ENCODE measurements at regions not wholly inside any gene's neighbourhood (a gene's known extent, or its start where the extent isn't known, plus 50 kb on each side); places are given as distances from the start of the nearest gene placed in this dataset.

DNA sequence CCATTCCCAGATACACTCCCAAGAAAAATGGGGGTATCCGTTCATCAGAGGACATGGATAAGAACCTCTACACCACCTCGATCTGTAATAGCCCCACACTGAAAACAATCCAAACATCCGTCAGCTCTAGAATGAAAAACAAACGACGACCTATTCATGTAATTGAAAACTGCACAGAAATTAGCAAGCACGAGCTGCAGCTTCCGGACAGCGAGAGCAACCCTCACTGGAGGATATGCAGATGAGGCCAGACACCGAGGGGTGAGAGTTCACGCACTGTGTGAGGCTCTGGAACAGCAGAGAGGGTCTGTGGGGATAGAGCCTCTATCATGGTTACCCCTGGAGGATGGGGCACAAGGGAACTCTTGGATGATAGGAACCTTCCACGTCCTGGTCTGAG lies 143.9 kb upstream of the NCOR2 start:
- no peak overlapping the region for H3K27ac ChIP-seq (ENCODE audit: low read depth, low read length)
- no peak for TF ChIP-seq EZH2phosphoT487 (IDR thresholded peaks at IDR 0.05; ENCODE audit: borderline replicate concordance, low read length)
- TF ChIP-seq, protein P1, sequence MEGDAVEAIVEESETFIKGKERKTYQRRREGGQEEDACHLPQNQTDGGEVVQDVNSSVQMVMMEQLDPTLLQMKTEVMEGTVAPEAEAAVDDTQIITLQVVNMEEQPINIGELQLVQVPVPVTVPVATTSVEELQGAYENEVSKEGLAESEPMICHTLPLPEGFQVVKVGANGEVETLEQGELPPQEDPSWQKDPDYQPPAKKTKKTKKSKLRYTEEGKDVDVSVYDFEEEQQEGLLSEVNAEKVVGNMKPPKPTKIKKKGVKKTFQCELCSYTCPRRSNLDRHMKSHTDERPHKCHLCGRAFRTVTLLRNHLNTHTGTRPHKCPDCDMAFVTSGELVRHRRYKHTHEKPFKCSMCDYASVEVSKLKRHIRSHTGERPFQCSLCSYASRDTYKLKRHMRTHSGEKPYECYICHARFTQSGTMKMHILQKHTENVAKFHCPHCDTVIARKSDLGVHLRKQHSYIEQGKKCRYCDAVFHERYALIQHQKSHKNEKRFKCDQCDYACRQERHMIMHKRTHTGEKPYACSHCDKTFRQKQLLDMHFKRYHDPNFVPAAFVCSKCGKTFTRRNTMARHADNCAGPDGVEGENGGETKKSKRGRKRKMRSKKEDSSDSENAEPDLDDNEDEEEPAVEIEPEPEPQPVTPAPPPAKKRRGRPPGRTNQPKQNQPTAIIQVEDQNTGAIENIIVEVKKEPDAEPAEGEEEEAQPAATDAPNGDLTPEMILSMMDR (IDR thresholded peaks at IDR 0.05; ENCODE audit: low read depth, low read length, poor library complexity, severe bottlenecking), result no peak
- H3K4me2 ChIP-seq (ENCODE audit: low read length), result no peak overlapping the region
- H3K4me1 ChIP-seq (ENCODE audit: control insufficient read depth, low read length), result no peaks in the 10 kb centered on the region
- H4K20me1 ChIP-seq (ENCODE audit: control insufficient read depth, insufficient read depth, low read depth, low read length), result no peaks in the 10 kb centered on the region
- no peaks in the 10 kb centered on the region for H3F3A ChIP-seq (ENCODE audit: control insufficient read depth, insufficient read depth)
- peaks cover 13% of the 10 kb centered on the region for H3K27me3 ChIP-seq (ENCODE audit: control insufficient read depth, low read length)
- H3K36me3 ChIP-seq (ENCODE audit: control insufficient read depth, low read length), result no peaks in the 10 kb centered on the region
- H3K9me2 ChIP-seq (replicated peaks; ENCODE audit: control insufficient read depth, low read length), result no peaks in the 10 kb centered on the region
- no peaks in the 10 kb centered on the region for H3K9me3 ChIP-seq (ENCODE audit: control insufficient read depth, insufficient read depth, low read length)
- H3K79me2 ChIP-seq (ENCODE audit: control insufficient read depth, low read length), result no peaks in the 10 kb centered on the region
- H3K4me3 ChIP-seq (ENCODE audit: low read length), result no peak overlapping the region

DNA sequence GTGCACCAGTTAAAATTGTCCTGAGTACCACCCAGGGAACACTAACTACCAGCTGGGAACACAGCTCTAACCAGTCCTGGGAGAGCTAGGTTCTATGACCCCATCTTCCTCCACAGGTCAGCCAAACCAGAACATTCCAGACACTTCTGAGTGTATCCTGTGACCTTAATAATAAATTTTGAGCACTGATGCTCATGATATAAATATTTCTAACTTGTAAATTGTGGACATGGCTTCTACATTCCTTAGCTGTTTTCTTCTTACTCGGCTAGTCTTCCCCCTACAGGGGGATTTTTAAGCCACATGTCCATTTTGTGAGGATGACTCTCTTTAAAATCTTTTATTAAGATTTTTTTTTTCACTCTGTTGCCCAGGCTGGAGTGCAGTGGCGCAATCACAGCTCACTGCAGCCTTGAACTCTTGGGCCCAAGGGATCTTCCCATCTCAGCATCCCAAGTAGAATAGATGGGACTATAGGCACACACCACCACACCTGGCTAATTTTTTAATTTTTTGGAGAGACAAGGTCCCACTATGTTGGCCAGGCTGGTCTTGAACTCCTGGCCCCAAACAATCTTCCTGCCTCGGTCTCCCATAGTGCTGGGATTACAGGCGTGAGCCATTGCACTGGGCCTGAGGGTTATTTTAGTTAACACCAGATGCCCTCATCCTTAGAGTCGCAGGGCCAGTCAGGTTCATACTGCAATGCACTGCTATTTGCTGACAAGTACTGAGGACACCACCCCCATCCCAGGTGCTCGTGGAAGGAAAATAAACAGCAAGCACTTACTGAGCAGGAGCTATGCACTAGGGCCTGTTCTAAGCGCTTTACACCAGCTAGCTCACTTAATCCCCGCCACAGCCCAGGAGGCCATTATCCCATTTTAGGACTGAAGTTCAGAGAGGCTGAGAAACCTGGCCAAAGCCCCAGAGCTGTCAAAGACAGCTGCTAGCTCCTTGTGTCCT lies 142.6 kb upstream of the NCOR2 start:
- Histone ChIP-seq H3K4me3 (ENCODE audit: low read length) (no peak overlapping the region), H3K9me3 (ENCODE audit: control insufficient read depth, insufficient read depth, low read length) (no peaks in the 10 kb centered on the region), H3K36me3 (ENCODE audit: control insufficient read depth, low read length) (no peaks in the 10 kb centered on the region), H3K27me3 (ENCODE audit: control insufficient read depth, low read length) (peaks cover 13% of the 10 kb centered on the region), H3F3A (ENCODE audit: control insufficient read depth, insufficient read depth) (no peaks in the 10 kb centered on the region), H3K9me2 (replicated peaks; ENCODE audit: control insufficient read depth, low read length) (no peaks in the 10 kb centered on the region), H3K27ac (ENCODE audit: low read depth, low read length) (no peak overlapping the region), H3K4me1 (ENCODE audit: control insufficient read depth, low read length) (no peaks in the 10 kb centered on the region), H4K20me1 (ENCODE audit: control insufficient read depth, insufficient read depth, low read depth, low read length) (no peaks in the 10 kb centered on the region), H3K4me2 (ENCODE audit: low read length) (no peak overlapping the region), H3K79me2 (ENCODE audit: control insufficient read depth, low read length) (no peaks in the 10 kb centered on the region)
- TF ChIP-seq, protein P1 (IDR thresholded peaks at IDR 0.05; ENCODE audit: low read depth, low read length, poor library complexity, severe bottlenecking), result no peak
- no peak for TF ChIP-seq EZH2phosphoT487 (IDR thresholded peaks at IDR 0.05; ENCODE audit: borderline replicate concordance, low read length)

DNA sequence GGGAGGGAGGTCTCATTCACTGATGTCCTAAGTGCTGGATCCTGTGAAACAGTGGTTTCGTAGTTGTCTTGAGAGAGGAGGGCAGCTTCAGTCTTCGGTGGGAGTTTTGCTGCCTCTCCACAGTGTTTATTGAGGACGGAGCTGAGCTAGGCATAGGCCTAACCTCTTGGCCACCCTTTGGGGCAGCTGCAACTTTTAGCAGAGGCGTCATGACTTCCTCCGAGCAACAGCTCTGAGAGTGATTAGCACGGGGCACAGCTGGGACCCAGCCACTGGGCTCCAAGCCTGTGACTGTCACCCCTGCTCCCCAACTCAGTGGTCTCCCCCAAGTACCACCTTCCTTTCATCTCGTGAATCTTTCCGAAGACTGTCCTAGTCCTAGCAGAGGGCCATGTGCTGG lies 139.9 kb upstream of the NCOR2 start:
- Histone ChIP-seq H3K27ac (ENCODE audit: low read depth, low read length) (no peak overlapping the region), H3K9me2 (replicated peaks; ENCODE audit: control insufficient read depth, low read length) (no peaks in the 10 kb centered on the region), H3K4me2 (ENCODE audit: low read length) (no peak overlapping the region), H3K9me3 (ENCODE audit: control insufficient read depth, insufficient read depth, low read length) (no peaks in the 10 kb centered on the region), H3K79me2 (ENCODE audit: control insufficient read depth, low read length) (no peaks in the 10 kb centered on the region), H3K4me3 (ENCODE audit: low read length) (no peak overlapping the region), H3K4me1 (ENCODE audit: control insufficient read depth, low read length) (no peaks in the 10 kb centered on the region), H3K27me3 (ENCODE audit: control insufficient read depth, low read length) (no peaks in the 10 kb centered on the region), H3F3A (ENCODE audit: control insufficient read depth, insufficient read depth) (no peaks in the 10 kb centered on the region), H3K36me3 (ENCODE audit: control insufficient read depth, low read length) (no peaks in the 10 kb centered on the region), H4K20me1 (ENCODE audit: control insufficient read depth, insufficient read depth, low read depth, low read length) (no peaks in the 10 kb centered on the region)
- TF ChIP-seq, protein P1 (IDR thresholded peaks at IDR 0.05; ENCODE audit: low read depth, low read length, poor library complexity, severe bottlenecking), result no peak
- no peak for TF ChIP-seq EZH2phosphoT487 (IDR thresholded peaks at IDR 0.05; ENCODE audit: borderline replicate concordance, low read length)

Measured in DOHH2 (cell line).